ENCODE measurements at regions not wholly inside any gene's neighbourhood (a gene's known extent, or its start where the extent isn't known, plus 50 kb on each side); places are given as distances from the start of the nearest gene placed in this dataset.
"Not testable (repeated sequence)": the region's sequence is repeated elsewhere in the genome, so short reads cannot be mapped to it uniquely, and the experiment has no call there.

- DNase-seq, result not testable (repeated sequence)
Observed at GRCh38 chr7:68254815-68255214, 1258.2 kb downstream of the TYW1 start.

- no peak for DNase-seq
Observed at GRCh38 chr7:68256295-68256694, 1259.7 kb downstream of the TYW1 start.

GRCh38 chr7:68258609-68259008 is 1262.0 kb downstream of the TYW1 start:
- no peak for DNase-seq

GRCh38 chr7:68265258-68265657 is 1268.6 kb downstream of the TYW1 start:
- DNase-seq, result no peak

GRCh38 chr7:68266004-68266579 is 1269.5 kb downstream of the TYW1 start:
- no peak for DNase-seq

- no peak for DNase-seq
Observed at GRCh38 chr7:68267486-68267885, 1270.9 kb downstream of the TYW1 start.

GRCh38 chr7:68269405-68269804 is 1272.8 kb downstream of the TYW1 start:
- peak; percentile 33 for DNase-seq

GRCh38 chr7:68272507-68272906 is 1275.9 kb downstream of the TYW1 start:
- no peak for DNase-seq

GRCh38 chr7:68276725-68277124 is 1280.1 kb downstream of the TYW1 start:
- no peak for DNase-seq

- no peak for DNase-seq
Observed at GRCh38 chr7:68279827-68280400, 1283.3 kb downstream of the TYW1 start.

GRCh38 chr7:68280931-68281330 is 1284.3 kb downstream of the TYW1 start:
- DNase-seq, result no peak

GRCh38 chr7:68288144-68288593 is 1291.5 kb downstream of the TYW1 start:
- DNase-seq, result peak; percentile 26

GRCh38 chr7:68291710-68292109 is 1295.1 kb downstream of the TYW1 start:
- DNase-seq, result no peak

- DNase-seq, result no peak
Observed at GRCh38 chr7:68295386-68295785, 1298.8 kb downstream of the TYW1 start.

GRCh38 chr7:68304536-68304935 is 1293.7 kb upstream of the AUTS2 start:
- no peak for DNase-seq

GRCh38 chr7:68306692-68307107 is 1291.6 kb upstream of the AUTS2 start:
- no peak for DNase-seq

GRCh38 chr7:68309271-68309670 is 1289.0 kb upstream of the AUTS2 start:
- DNase-seq, result no peak

GRCh38 chr7:68309806-68310205 is 1288.5 kb upstream of the AUTS2 start:
- no peak for DNase-seq

- no peak for DNase-seq
Observed at GRCh38 chr7:68311958-68312357, 1286.3 kb upstream of the AUTS2 start.

- no peak for DNase-seq
Observed at GRCh38 chr7:68313806-68314205, 1284.5 kb upstream of the AUTS2 start.

- no peak for DNase-seq
Observed at GRCh38 chr7:68314208-68314607, 1284.1 kb upstream of the AUTS2 start.

GRCh38 chr7:68317476-68317875 is 1280.8 kb upstream of the AUTS2 start:
- no peak for DNase-seq

GRCh38 chr7:68319061-68319460 is 1279.2 kb upstream of the AUTS2 start:
- DNase-seq, result no peak

- DNase-seq, result peak; percentile 63
Observed at GRCh38 chr7:68321076-68321639, 1277.1 kb upstream of the AUTS2 start.
